ENCODE measurements at regions not wholly inside any gene's neighbourhood (a gene's known extent, or its start where the extent isn't known, plus 50 kb on each side); places are given as distances from the start of the nearest gene placed in this dataset.

DNA sequence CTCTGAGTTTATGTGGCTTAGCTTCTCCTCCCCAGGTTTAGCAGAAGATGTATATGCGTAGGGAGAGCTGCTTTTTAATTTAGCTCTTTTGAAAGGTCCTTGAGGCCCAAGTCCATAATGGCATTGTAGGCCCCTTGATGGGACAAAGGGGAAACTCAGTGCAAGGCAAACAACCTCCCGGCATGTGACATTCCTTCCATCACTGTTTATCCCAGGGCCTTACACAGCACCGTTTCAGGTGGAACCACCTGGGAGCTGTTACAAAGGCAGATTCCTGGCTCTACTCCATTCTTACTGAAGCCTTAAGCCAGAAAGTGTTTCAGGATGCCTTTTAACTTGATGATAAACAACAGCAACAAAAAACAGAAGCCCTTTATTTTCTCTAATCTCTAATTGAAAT is 555.4 kb downstream of the SLC4A3 start:
- TF ChIP-seq POLR2A (IDR thresholded peaks at IDR 0.05; ENCODE audit: low read depth, low read length) (no peak), POLR2AphosphoS5 (IDR thresholded peaks at IDR 0.05; ENCODE audit: low read depth, low read length) (no peak), SPI1 (IDR thresholded peaks at IDR 0.05; ENCODE audit: low read depth, low read length) (no peak), PAX5 (IDR thresholded peaks at IDR 0.05; ENCODE audit: insufficient read depth, low read length, severe bottlenecking) (no peak), POU2F2 (IDR thresholded peaks at IDR 0.05; ENCODE audit: low read depth, low read length) (no peak), TAF1 (IDR thresholded peaks at IDR 0.05; ENCODE audit: low read depth, low read length) (no peak)
